HEK293 (cell line): ENCODE measurements at regions not wholly inside any gene's neighbourhood (a gene's known extent, or its start where the extent isn't known, plus 50 kb on each side); places are given as distances from the start of the nearest gene placed in this dataset.

Experiments
- KLF1 ChIP-seq: fragments of 450-650 bp; formaldehyde crosslinking; IDR thresholded peaks from 2 replicates; pipeline ENCODE4 v1.5.1; 2016; ENCODE audit warnings: missing biosample characterization, missing genetic modification characterization
- SP7 ChIP-seq: fragments of 450-650 bp; formaldehyde crosslinking; IDR thresholded peaks from 2 replicates; pipeline ENCODE4 v1.5.1; 2016; ENCODE audit warnings: missing biosample characterization, missing genetic modification characterization
- ZNF157 ChIP-seq: fragments of 450-650 bp; formaldehyde crosslinking; IDR thresholded peaks from 2 replicates; pipeline ENCODE4 v1.5.1; 2016; ENCODE audit warnings: missing biosample characterization, missing genetic modification characterization
- TF ChIP-seq, protein P1 (sequence below): fragments of 450-650 bp; formaldehyde crosslinking; IDR thresholded peaks from 2 replicates; pipeline ENCODE4 v1.5.1; 2016; ENCODE audit warnings: missing biosample characterization, missing genetic modification characterization
- TF ChIP-seq, protein P2 (sequence below): fragments of 450-650 bp; formaldehyde crosslinking; IDR thresholded peaks from 2 replicates; pipeline ENCODE4 v1.5.1; 2016; ENCODE audit warnings: missing biosample characterization, missing genetic modification characterization
- TF ChIP-seq, protein P3 (sequence below): fragments of 450-650 bp; formaldehyde crosslinking; IDR thresholded peaks from 2 replicates; pipeline ENCODE4 v1.5.1; 2016; ENCODE audit warnings: missing biosample characterization, missing genetic modification characterization
- TF ChIP-seq, protein P4 (sequence below): fragments of 450-650 bp; formaldehyde crosslinking; IDR thresholded peaks from 2 replicates; pipeline ENCODE4 v1.5.1; 2016; ENCODE audit warnings: missing biosample characterization, missing genetic modification characterization

DNA sequence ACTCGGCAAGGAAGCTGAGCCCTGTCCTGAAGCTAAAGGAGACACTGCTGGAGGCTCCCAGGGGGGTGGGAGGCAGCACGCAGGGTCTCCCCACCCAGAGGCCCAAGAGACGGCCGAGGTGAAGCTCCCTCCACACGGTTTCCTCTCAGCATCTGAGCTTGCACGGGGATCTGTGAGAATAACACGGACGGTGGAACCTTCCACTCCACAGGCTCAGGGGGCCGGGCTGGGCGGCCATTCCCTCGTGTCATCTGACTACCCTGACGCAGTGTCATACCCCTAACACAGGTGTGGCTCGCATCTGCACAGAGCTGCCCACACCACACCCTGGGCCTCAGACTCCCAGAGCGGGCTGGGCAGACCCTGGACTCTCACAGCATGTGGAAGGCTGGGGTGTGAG lies 409.7 kb downstream of the SHANK2 start:
- TF ChIP-seq, protein P1, sequence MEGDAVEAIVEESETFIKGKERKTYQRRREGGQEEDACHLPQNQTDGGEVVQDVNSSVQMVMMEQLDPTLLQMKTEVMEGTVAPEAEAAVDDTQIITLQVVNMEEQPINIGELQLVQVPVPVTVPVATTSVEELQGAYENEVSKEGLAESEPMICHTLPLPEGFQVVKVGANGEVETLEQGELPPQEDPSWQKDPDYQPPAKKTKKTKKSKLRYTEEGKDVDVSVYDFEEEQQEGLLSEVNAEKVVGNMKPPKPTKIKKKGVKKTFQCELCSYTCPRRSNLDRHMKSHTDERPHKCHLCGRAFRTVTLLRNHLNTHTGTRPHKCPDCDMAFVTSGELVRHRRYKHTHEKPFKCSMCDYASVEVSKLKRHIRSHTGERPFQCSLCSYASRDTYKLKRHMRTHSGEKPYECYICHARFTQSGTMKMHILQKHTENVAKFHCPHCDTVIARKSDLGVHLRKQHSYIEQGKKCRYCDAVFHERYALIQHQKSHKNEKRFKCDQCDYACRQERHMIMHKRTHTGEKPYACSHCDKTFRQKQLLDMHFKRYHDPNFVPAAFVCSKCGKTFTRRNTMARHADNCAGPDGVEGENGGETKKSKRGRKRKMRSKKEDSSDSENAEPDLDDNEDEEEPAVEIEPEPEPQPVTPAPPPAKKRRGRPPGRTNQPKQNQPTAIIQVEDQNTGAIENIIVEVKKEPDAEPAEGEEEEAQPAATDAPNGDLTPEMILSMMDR (tag by site-specific recombination), result no peak
- TF ChIP-seq KLF1, result no peak
- TF ChIP-seq, protein P2, sequence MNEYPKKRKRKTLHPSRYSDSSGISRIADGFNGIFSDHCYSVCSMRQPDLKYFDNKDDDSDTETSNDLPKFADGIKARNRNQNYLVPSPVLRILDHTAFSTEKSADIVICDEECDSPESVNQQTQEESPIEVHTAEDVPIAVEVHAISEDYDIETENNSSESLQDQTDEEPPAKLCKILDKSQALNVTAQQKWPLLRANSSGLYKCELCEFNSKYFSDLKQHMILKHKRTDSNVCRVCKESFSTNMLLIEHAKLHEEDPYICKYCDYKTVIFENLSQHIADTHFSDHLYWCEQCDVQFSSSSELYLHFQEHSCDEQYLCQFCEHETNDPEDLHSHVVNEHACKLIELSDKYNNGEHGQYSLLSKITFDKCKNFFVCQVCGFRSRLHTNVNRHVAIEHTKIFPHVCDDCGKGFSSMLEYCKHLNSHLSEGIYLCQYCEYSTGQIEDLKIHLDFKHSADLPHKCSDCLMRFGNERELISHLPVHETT, result no peak
- TF ChIP-seq, protein P3, sequence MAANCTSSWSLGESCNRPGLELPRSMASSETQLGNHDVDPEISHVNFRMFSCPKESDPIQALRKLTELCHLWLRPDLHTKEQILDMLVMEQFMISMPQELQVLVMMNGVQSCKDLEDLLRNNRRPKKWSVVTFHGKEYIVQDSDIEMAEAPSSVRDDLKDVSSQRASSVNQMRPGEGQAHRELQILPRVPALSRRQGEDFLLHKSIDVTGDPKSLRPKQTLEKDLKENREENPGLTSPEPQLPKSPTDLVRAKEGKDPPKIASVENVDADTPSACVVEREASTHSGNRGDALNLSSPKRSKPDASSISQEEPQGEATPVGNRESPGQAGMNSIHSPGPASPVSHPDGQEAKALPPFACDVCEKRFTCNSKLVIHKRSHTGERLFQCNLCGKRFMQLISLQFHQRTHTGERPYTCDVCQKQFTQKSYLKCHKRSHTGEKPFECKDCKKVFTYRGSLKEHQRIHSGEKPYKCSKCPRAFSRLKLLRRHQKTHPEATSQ (tag by site-specific recombination), result no peak
- no peak for TF ChIP-seq SP7 (tag by site-specific recombination)
- no peak for TF ChIP-seq ZNF157
- TF ChIP-seq, protein P4, sequence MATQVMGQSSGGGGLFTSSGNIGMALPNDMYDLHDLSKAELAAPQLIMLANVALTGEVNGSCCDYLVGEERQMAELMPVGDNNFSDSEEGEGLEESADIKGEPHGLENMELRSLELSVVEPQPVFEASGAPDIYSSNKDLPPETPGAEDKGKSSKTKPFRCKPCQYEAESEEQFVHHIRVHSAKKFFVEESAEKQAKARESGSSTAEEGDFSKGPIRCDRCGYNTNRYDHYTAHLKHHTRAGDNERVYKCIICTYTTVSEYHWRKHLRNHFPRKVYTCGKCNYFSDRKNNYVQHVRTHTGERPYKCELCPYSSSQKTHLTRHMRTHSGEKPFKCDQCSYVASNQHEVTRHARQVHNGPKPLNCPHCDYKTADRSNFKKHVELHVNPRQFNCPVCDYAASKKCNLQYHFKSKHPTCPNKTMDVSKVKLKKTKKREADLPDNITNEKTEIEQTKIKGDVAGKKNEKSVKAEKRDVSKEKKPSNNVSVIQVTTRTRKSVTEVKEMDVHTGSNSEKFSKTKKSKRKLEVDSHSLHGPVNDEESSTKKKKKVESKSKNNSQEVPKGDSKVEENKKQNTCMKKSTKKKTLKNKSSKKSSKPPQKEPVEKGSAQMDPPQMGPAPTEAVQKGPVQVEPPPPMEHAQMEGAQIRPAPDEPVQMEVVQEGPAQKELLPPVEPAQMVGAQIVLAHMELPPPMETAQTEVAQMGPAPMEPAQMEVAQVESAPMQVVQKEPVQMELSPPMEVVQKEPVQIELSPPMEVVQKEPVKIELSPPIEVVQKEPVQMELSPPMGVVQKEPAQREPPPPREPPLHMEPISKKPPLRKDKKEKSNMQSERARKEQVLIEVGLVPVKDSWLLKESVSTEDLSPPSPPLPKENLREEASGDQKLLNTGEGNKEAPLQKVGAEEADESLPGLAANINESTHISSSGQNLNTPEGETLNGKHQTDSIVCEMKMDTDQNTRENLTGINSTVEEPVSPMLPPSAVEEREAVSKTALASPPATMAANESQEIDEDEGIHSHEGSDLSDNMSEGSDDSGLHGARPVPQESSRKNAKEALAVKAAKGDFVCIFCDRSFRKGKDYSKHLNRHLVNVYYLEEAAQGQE, result no peak
